SJCRH30 (cell line): ENCODE measurements at regions not wholly inside any gene's neighbourhood (a gene's known extent, or its start where the extent isn't known, plus 50 kb on each side); places are given as distances from the start of the nearest gene placed in this dataset.

Source experiments
- DNase-seq, 2 experiments: peaks; one replicate each; pipeline ENCODE4 v3.0.0-alpha.2; 2015 to 2020
- H3K27ac ChIP-seq: fragments of 250-450 bp; sonication (Bioruptor Pico); 2 replicates; pipeline ENCODE4 v1.5.1; 2020; ENCODE audit warnings: mild to moderate bottlenecking, moderate library complexity
- H3K27me3 ChIP-seq: fragments of 250-450 bp; sonication (Bioruptor Pico); 2 replicates; pipeline ENCODE4 v1.5.1; 2020; ENCODE audit warnings: mild to moderate bottlenecking, moderate library complexity
- H3K36me3 ChIP-seq: fragments of 250-450 bp; sonication (Bioruptor Pico); 2 replicates; pipeline ENCODE4 v1.5.1; 2020; ENCODE audit warnings: mild to moderate bottlenecking, moderate library complexity
- H3K4me1 ChIP-seq: fragments of 250-450 bp; sonication (Bioruptor Pico); 2 replicates; pipeline ENCODE4 v1.5.1; 2020; ENCODE audit warnings: mild to moderate bottlenecking, moderate library complexity
- H3K4me3 ChIP-seq: fragments of 250-450 bp; sonication (Bioruptor Pico); 2 replicates; pipeline ENCODE4 v1.5.1; 2020; ENCODE audit warnings: mild to moderate bottlenecking, moderate library complexity
- H3K9me3 ChIP-seq: fragments of 250-450 bp; sonication (Bioruptor Pico); replicated peaks from 2 replicates; pipeline ENCODE4 v1.5.1; 2020; ENCODE audit warnings: mild to moderate bottlenecking, moderate library complexity

- no peak for DNase-seq
Measured at GRCh38 chr15:97156739-97157265, 803.7 kb upstream of the ARRDC4 start.

DNA sequence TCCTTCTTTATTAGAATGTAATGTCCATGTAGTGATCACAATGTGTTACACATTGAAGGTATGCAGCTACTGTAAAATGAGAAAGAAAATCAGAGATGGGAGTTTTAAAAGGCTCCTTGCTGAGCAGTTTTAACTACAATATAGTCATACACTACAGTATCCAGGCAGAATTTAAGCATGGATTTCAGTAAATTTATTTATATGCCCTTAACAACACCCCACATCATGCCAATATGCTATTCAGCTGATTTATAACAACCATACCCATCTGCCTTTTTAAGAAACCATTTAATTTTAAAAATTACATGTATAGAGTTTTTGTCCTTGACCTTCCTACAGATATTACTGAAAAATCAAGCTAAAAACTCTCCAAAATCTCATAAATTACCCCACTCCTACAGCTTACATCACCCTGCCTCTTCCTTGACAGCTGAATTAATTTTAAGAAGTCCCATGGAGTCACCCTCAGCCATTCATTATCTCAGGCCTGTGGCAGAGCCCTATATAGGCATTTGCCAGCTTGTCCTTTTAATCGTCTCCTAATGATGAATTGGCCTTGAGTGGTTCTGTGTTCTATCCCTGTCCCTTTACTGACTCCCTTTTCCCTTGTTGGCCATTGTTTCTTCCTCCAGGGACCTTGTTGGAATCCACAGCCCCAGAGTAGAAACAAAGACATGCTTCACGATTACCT, 797.6 kb upstream of the ARRDC4 start:
- H3K36me3 ChIP-seq = no peaks in the 10 kb centered on the region
- H3K4me3 ChIP-seq = no peak overlapping the region
- DNase-seq = no peak
- no peaks in the 10 kb centered on the region for H3K9me3 ChIP-seq
- 0 out of 2 replicates have a peak, but pooled peaks cover 2% of the 10 kb centered on the region for H3K27me3 ChIP-seq
- no peaks in the 10 kb centered on the region for H3K4me1 ChIP-seq
- no peak overlapping the region for H3K27ac ChIP-seq

More at GRCh38 chr15:97156739-97157265, 803.7 kb upstream of the ARRDC4 start:
- no peaks in the 10 kb centered on the region for H3K27me3 ChIP-seq
- no peak overlapping the region for H3K4me3 ChIP-seq
- H3K4me1 ChIP-seq = no peaks in the 10 kb centered on the region
- H3K27ac ChIP-seq = no peak overlapping the region
- no peaks in the 10 kb centered on the region for H3K36me3 ChIP-seq
- no peaks in the 10 kb centered on the region for H3K9me3 ChIP-seq

DNA sequence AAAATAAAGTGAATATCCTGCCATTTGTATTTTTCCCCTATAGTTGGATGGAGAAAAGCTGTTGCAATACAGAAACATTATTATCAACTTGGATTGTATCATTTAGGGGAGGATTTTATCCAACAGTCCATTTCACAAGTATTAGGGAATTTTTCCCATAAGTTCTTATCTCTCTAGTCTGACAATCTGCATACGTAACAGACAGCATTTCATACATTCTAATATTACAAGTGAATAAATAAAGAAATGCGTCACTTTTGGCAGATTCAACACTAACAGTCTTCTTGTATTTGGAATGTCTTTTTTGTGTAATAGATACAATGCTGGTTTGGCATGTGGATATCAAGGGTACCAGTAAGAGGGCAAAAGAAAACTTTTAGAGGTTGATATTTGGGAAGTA, 795.3 kb upstream of the ARRDC4 start:
- no peak for DNase-seq
- Histone ChIP-seq H3K27ac (no peak overlapping the region), H3K36me3 (no peaks in the 10 kb centered on the region), H3K9me3 (no peaks in the 10 kb centered on the region), H3K4me1 (no peaks in the 10 kb centered on the region), H3K27me3 (peaks cover 9% of the 10 kb centered on the region; the same call in 1 of the 2 replicates), H3K4me3 (no peak overlapping the region)

DNA sequence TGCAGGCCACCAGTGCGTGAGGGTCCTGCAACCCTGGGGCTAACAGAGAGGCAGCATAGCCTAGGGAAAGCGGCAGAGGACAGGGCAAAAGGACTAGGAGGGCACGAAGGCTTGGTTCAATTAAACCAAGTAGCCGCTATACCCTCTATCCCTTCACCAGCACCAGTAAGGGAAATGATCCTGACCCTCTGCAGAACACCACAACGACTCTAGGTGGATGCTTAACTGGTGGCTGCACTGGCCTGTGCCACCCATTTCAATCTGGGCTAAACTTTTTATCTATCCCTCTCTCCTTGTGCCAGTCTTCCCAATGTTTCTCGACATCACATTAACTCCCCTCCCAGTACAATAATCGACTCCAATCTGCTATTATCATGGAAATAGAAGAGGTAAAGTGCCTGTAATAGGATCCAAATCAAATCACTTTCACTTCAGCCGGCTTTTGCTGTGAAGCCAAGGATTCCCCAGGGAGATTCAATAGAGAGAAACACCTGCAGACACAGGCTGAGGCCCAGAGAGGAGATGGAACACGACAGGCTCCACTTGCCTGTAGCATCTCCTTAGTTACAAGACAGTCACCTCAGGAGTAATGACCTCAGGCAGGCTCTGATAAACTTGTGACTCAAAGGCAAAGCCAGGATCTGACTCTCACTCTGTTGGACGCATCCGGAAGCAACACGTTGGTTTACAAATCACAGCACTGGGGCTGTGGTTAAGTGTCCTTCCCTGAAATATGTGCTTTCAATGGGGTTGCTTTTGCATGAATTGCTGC, 791.6 kb upstream of the ARRDC4 start:
- DNase-seq = no peak
- H3K27ac ChIP-seq = no peak overlapping the region
- no peaks in the 10 kb centered on the region for H3K4me1 ChIP-seq
- no peak overlapping the region for H3K4me3 ChIP-seq
- H3K36me3 ChIP-seq = no peaks in the 10 kb centered on the region
- peaks cover 9% of the 10 kb centered on the region; the same call in 1 of the 2 replicates for H3K27me3 ChIP-seq
- no peaks in the 10 kb centered on the region for H3K9me3 ChIP-seq

- no peak for DNase-seq
- Histone ChIP-seq H3K9me3 (no peaks in the 10 kb centered on the region), H3K4me3 (no peak overlapping the region), H3K27ac (no peak overlapping the region), H3K27me3 (peaks cover 9% of the 10 kb centered on the region; the same call in 1 of the 2 replicates), H3K36me3 (no peaks in the 10 kb centered on the region), H3K4me1 (no peaks in the 10 kb centered on the region)
Measured at GRCh38 chr15:97171556-97171955, 788.9 kb upstream of the ARRDC4 start.

GRCh38 chr15:97174886-97175540, 785.5 kb upstream of the ARRDC4 start:
- no peaks in the 10 kb centered on the region for H3K9me3 ChIP-seq
- peaks cover under 1% of the 10 kb centered on the region; the same call in 1 of the 2 replicates for H3K27me3 ChIP-seq

DNA sequence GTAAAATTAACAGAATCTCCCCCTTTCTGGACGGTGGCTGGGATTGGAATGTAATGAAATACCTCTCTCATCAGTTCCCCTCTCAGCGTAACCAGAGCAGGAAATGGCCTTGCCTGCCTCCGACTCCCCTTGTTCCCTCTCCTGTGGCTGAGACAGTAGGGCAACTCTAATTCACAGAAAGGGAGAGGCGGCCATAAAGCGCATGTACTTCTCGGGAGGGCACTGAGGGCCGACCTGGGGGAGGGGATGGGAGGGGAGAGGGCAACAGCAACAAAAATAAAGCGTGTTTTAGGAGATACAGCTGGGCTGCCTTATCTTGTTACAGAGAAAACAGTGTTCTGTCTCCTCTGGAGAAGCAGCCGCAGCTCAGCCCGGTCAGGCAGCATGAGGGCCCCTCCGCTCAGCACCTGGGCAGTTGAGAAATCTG, 783.3 kb upstream of the ARRDC4 start:
- H3K27ac ChIP-seq = no peak overlapping the region; the same call in 1 of the 2 replicates
- no peaks in the 10 kb centered on the region for H3K9me3 ChIP-seq
- 0 out of 2 replicates have a peak, but pooled peaks cover 4% of the 10 kb centered on the region for H3K4me1 ChIP-seq
- H3K27me3 ChIP-seq = no peaks in the 10 kb centered on the region
- H3K36me3 ChIP-seq = no peaks in the 10 kb centered on the region
- H3K4me3 ChIP-seq = no peak overlapping the region
- DNase-seq = peak; percentile 32 to 63

More at GRCh38 chr15:97174886-97175540, 785.5 kb upstream of the ARRDC4 start:
- Histone ChIP-seq H3K4me3 (no peak overlapping the region), H3K4me1 (0 out of 2 replicates have a peak, but pooled peaks cover 4% of the 10 kb centered on the region), H3K27ac (no peak overlapping the region), H3K36me3 (no peaks in the 10 kb centered on the region)
- no peak for DNase-seq

DNA sequence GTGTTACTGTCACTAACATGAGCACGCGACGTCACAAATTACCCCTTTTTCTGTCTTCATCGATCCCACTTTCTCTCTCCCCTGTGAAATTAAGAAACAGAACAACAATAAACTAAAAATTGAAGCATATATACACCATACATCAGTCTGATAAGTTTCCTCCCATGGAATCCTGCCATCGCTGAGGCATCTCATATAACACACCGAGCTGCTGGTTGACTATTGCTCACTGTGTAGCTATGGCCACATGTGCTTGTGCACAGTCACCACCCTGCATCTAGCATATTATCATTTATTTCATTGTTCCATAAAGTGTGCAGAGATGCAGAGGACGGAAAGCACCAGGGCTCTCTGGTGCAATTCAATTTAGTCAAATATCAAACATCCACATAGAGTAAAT, 777.9 kb upstream of the ARRDC4 start:
- 0 out of 2 replicates have a peak, but pooled peaks cover under 1% of the 10 kb centered on the region for H3K4me1 ChIP-seq
- no peaks in the 10 kb centered on the region for H3K27me3 ChIP-seq
- no peak overlapping the region for H3K27ac ChIP-seq
- no peaks in the 10 kb centered on the region for H3K9me3 ChIP-seq
- no peak for DNase-seq
- no peaks in the 10 kb centered on the region for H3K36me3 ChIP-seq
- H3K4me3 ChIP-seq = no peak overlapping the region

GRCh38 chr15:97189162-97189780, 771.2 kb upstream of the ARRDC4 start:
- Histone ChIP-seq H3K27me3 (no peaks in the 10 kb centered on the region), H3K4me1 (no peaks in the 10 kb centered on the region), H3K9me3 (no peaks in the 10 kb centered on the region), H3K4me3 (no peak overlapping the region), H3K36me3 (no peaks in the 10 kb centered on the region), H3K27ac (no peak overlapping the region)
- no peak for DNase-seq

DNA sequence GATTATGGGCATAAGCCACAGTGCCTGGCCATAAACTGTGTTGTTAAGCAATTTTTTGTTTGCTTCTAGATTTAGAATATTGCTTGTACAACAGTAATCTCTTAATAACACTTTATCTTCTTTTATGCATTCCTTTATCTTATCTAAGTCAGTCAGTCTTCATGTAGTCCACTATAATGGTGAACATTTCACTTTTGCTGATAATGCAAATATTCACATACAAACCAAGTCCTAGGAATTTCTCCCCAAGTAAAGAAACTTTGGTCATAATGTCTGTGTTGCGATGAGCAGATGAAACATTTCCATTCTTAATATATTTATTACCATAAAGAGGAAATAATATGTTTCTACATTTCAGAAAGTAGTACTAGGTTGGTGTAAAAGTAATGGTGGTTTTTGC, 765.8 kb upstream of the ARRDC4 start:
- no peaks in the 10 kb centered on the region for H3K36me3 ChIP-seq
- no peaks in the 10 kb centered on the region for H3K4me1 ChIP-seq
- no peaks in the 10 kb centered on the region for H3K27me3 ChIP-seq
- DNase-seq = no peak
- H3K9me3 ChIP-seq = no peaks in the 10 kb centered on the region
- no peak overlapping the region for H3K4me3 ChIP-seq
- no peak overlapping the region for H3K27ac ChIP-seq

DNA sequence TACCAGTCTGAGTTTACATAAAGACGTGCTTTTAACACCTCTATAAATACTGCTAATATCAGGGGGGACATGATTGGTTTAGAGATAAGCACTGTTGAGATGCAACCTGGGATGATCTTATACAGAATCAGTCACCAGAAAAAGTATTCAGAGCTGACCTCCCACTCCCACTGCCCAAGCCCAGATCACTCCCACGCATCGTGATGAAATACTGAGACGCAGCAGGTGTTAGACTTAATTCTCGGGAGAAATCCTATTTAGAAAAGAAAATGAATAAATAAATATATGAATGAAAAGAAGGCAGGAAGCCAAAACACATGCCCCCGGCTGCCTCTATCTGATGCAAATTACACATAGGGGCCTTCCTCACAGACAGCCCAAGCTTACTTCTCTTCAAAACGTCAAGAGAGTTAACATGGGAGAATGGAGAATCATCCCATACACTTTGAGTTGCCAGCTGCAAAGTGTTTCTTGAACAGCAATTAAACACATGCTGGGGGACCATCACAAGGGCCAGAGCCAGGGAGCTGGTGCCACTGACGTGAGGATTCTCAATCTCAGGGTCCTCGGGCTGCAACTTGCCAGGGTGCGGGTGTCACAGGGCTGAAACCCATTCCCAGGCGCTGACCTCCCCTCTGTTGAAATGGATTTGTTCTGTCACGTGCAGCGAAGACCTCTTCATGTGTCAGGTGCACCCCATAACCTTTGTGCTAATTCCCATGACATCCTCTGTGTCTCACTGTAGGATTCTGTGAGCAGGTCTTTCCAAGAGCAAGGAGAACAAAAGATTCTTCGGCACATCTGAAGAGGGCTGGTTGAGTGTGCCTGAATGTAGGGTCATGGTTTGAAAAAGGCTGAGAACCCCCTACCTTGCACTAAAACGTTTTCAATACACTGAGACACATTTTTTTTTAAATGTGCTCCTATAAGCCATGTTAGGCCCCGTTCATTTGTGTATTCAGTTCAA, 764.2 kb upstream of the ARRDC4 start:
- no peaks in the 10 kb centered on the region for H3K9me3 ChIP-seq
- no peak for DNase-seq
- H3K4me3 ChIP-seq = no peak overlapping the region
- H3K4me1 ChIP-seq = no peaks in the 10 kb centered on the region
- no peak overlapping the region for H3K27ac ChIP-seq
- no peaks in the 10 kb centered on the region for H3K36me3 ChIP-seq
- no peaks in the 10 kb centered on the region for H3K27me3 ChIP-seq

DNA sequence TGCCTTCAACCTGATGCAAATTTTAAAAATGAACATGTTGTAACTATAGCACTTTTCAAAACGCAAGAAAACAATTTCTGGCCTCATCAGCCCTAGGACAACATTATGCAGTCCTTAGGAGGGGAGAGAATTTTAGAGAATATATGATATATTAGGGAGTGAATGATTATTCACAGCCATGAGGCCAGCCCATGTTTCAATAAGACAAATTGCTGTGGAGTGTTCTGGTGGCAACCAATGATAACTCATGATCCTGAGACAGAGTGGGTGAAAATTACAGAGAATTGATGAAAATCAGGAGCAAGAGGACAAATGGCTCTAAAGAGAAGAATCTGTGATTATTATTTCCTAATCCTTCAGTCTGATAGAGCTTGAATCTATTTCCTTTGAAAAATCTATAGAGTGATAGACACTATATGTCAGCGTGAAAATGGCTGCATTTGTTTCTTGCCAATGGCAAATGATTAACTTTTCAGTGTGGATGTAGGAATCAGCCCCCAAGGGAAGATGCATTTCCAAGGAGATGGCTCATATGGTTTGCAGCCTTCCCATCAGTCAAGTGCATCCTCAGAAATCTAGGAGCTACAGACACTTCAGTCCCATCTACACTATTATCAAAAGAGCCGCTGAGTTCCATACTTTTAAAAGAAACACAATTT, 761.0 kb upstream of the ARRDC4 start:
- no peaks in the 10 kb centered on the region for H3K4me1 ChIP-seq
- no peaks in the 10 kb centered on the region for H3K27me3 ChIP-seq
- no peak for DNase-seq
- no peaks in the 10 kb centered on the region for H3K9me3 ChIP-seq
- no peak overlapping the region for H3K4me3 ChIP-seq
- no peak overlapping the region for H3K27ac ChIP-seq
- no peaks in the 10 kb centered on the region for H3K36me3 ChIP-seq

- no peak for DNase-seq
- Histone ChIP-seq H3K4me3 (no peak overlapping the region), H3K9me3 (no peaks in the 10 kb centered on the region), H3K27ac (no peak overlapping the region), H3K36me3 (no peaks in the 10 kb centered on the region), H3K4me1 (no peaks in the 10 kb centered on the region), H3K27me3 (no peaks in the 10 kb centered on the region)
Measured at GRCh38 chr15:97200161-97200560, 760.3 kb upstream of the ARRDC4 start.
